GM12878 (cell line): ENCODE measurements at regions not wholly inside any gene's neighbourhood (a gene's known extent, or its start where the extent isn't known, plus 50 kb on each side); places are given as distances from the start of the nearest gene placed in this dataset.
"Not testable (repeated sequence)": the region's sequence is repeated elsewhere in the genome, so short reads cannot be mapped to it uniquely, and the experiment has no call there.

Experiments used
- ATAC-seq: fragments of 200-7000 bp; cut with Tn5 transposase; 3 replicates; pipeline ENCODE4 v1.9.1; 2020; ENCODE audit warnings: mild to moderate bottlenecking, moderate library complexity
- BruUV-seq: library from RNA; stranded (reverse); fragments of 400-500 nt; replicated peaks from 2 replicates; lab custom pipeline; 2021; lab: Mats Ljungman, UMichigan
- CTCF ChIA-PET: fragments of 300-600 bp; sonication (Branson Sonifier 250); formaldehyde crosslinking; extraction: SDS; loops from one replicate; lab custom pipeline; 2021; ENCODE audit warnings: inconsistent platforms; lab: Yijun Ruan, JAX
- POLR2A ChIA-PET: fragments of 350-600 bp; formaldehyde crosslinking; extraction: SDS; loops from one replicate; lab custom pipeline; 2021; ENCODE audit warnings: inconsistent platforms; lab: Charles Lee
- RAD21 ChIA-PET: fragments of 300-600 bp; sonication (Branson Sonifier 250); formaldehyde crosslinking; loops from one replicate; lab custom pipeline; 2023; ENCODE audit warnings: antibody characterized with exemption; ENCODE audit not compliant: unreplicated experiment; lab: Charles Lee
- SMC1A ChIA-PET: fragments of 300-600 bp; sonication (Branson Sonifier 250); formaldehyde crosslinking; loops from one replicate; lab custom pipeline; 2023; ENCODE audit not compliant: unreplicated experiment, uncharacterized antibody; lab: Charles Lee
- DNase-seq: peaks from one replicate; pipeline ENCODE4 v3.0.0-alpha.2; 2011; ENCODE audit warnings: low read depth, low spot score
- FAIRE-seq: peaks from 3 replicates; lab custom pipeline; 2011; peaks lifted over from hg19 to GRCh38; lab: Jason Lieb, UNC
- H2AFZ ChIP-seq: 2 replicates; pipeline ENCODE4 v1.6.0; 2011; ENCODE audit warnings: low read depth, low read length, control low read depth; ENCODE audit not compliant: control insufficient read depth
- H3K27ac ChIP-seq: 2 replicates; pipeline ENCODE4 v1.5.1; 2011; ENCODE audit warnings: control low read depth; ENCODE audit not compliant: control insufficient read depth, insufficient read depth
- H3K27me3 ChIP-seq, 2 experiments: replicated peaks in 1 of 2; 2 replicates each; pipeline versions ENCODE4 v1.6.0 to v1.6.1; 2011; ENCODE audit warnings: low read length in 1 of 2; ENCODE audit not compliant: control insufficient read depth in 2 of 2, insufficient read depth in 2 of 2
- H3K36me3 ChIP-seq, 2 experiments: 2 replicates each; pipeline ENCODE4 v1.5.1; 2011; ENCODE audit warnings: low read length in 1 of 2; ENCODE audit not compliant: control insufficient read depth in 2 of 2, insufficient read depth in 2 of 2
- H3K4me1 ChIP-seq: 2 replicates; pipeline ENCODE4 v1.6.1; 2011; ENCODE audit warnings: mild to moderate bottlenecking, low read length, moderate library complexity, mixed read lengths; ENCODE audit not compliant: control insufficient read depth, insufficient read depth
- H3K4me2 ChIP-seq: 2 replicates; pipeline ENCODE4 v1.6.0; 2011; ENCODE audit warnings: control low read depth; ENCODE audit not compliant: control insufficient read depth, insufficient read depth
- H3K4me3 ChIP-seq: fragments of 200-600 bp; sonication (generic); 2 replicates; pipeline ENCODE4 v1.5.1; 2016
- H3K79me2 ChIP-seq: 2 replicates; pipeline ENCODE4 v1.6.0; 2011; ENCODE audit warnings: low read length; ENCODE audit not compliant: control insufficient read depth, insufficient read depth
- H3K9ac ChIP-seq: 2 replicates; pipeline ENCODE4 v1.8.0; 2011; ENCODE audit warnings: low read length, control low read depth, mixed read lengths; ENCODE audit not compliant: control insufficient read depth, insufficient read depth
- H3K9me3 ChIP-seq: replicated peaks from 3 replicates; pipeline ENCODE4 v1.5.1; 2011; ENCODE audit warnings: mild to moderate bottlenecking, low read length; ENCODE audit not compliant: control insufficient read depth, insufficient read depth
- H4K20me1 ChIP-seq: 2 replicates; pipeline ENCODE4 v1.6.0; 2011; ENCODE audit not compliant: control insufficient read depth, insufficient read depth
- CBX5 ChIP-seq: sonication (generic); IDR thresholded peaks from 2 replicates; pipeline ENCODE4 v1.6.1; 2016; ENCODE audit warnings: low read depth, moderate library complexity, mild to moderate bottlenecking, inconsistent platforms
- WGBS: methylation state at CpG from one replicate; pipeline ENCODE4 v1.1.6; 2016; ENCODE audit warnings: low lambda C conversion rate; ENCODE audit not compliant: insufficient replicate concordance, insufficient coverage; ENCODE audit errors: missing lambda C conversion rate; 5-methylcytosine and 5-hydroxymethylcytosine counted together
- in situ Hi-C: fragments of 300-500 bp; cut with MboI; formaldehyde crosslinking; loops from 9 replicates; pipeline ENCODE4 v1.14.3; 2018; ENCODE audit warnings: mixed read lengths
- intact Hi-C: fragments of 100-400 bp; cut with micrococcal nuclease; formaldehyde crosslinking; loops from one replicate; pipeline ENCODE4 v1.14.2; 2022; ENCODE audit not compliant: unreplicated experiment

DNA sequence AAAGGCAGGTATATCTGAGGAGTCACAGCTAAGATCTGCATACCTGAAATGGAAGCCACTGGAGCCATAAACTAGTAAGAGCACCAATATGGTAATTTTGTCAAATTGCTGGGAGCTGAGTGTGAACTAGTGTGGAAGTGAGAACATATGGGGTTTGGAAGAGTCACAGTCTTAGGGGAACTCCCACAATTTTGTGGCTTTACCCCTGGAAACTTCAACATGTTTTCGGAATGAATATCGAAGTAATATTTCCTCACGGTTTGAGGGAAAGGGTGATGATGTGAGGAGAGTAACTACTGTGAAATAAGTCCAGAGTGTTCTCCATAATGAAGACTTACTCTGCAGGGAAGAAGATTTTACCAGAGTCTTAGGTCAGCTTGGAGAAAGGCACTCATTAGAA is 565.9 kb downstream of the RIT2 start:
- RAD21 ChIA-PET = interaction anchor here (1.1 to 2.1 kb wide), 2 partner anchors 25 to 436 kb away, joined by 4 to 6 read pairs; no protein-coding TSS in a partner anchor
- ATAC-seq (no peak), FAIRE-seq (no peak), DNase-seq (no peak)
- Histone ChIP-seq H3K9me3 (no peaks in the 10 kb centered on the region), H3K4me2 (no peak overlapping the region), H3K27me3 (no peaks in the 10 kb centered on the region), H3K27ac (no peak overlapping the region), H3K9ac (no peak overlapping the region), H2AFZ (no peak overlapping the region), H4K20me1 (no peaks in the 10 kb centered on the region), H3K79me2 (no peaks in the 10 kb centered on the region), H3K4me1 (no peaks in the 10 kb centered on the region), H3K36me3 (no peaks in the 10 kb centered on the region), H3K4me3 (no peak overlapping the region)
- no peak for TF ChIP-seq CBX5
- in situ Hi-C loops (no loop called here), intact Hi-C loops (no loop called here)
- SMC1A ChIA-PET = interaction anchor here (0.8 to 1.5 kb wide), 5 partner anchors 10 to 57 kb away, joined by 3 read pairs; no protein-coding TSS in a partner anchor
- 17% methylated on average over 3 of the region's 3 CpGs for WGBS
- POLR2A ChIA-PET = no interaction called here
- no TSS peak for BruUV-seq
- CTCF ChIA-PET = interaction anchor here (0.6 kb wide), 1 partner anchor 39 kb away, joined by 4 read pairs; no protein-coding TSS in a partner anchor

DNA sequence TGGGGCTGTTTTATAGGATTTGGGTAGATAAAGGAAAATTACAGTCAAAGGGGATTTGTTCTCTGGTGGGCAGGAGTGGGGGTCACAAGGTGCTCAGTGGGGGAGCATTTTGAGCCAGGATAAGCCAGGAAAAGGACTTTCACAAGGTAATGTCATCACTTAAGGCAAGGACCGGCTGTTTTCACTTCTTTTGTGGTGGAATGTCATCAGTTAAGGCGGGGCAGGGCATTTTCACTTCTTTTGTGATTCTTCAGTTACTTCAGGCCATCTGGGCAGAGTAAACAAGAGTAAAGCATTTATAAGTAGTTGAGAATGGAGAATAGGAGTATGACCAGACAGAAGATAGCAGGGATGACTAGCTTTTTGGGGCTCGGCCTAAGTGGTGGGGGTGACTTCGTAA is 562.9 kb downstream of the RIT2 start:
- BruUV-seq, H2AFZ ChIP-seq, intact Hi-C loops, H3K27me3 ChIP-seq, ATAC-seq, DNase-seq, RAD21 ChIA-PET, H3K27ac ChIP-seq, in situ Hi-C loops, H3K4me3 ChIP-seq, H3K36me3 ChIP-seq, H3K9ac ChIP-seq, H4K20me1 ChIP-seq, FAIRE-seq, H3K79me2 ChIP-seq, POLR2A ChIA-PET, H3K9me3 ChIP-seq, CTCF ChIA-PET, H3K4me2 ChIP-seq, H3K4me1 ChIP-seq: not testable (repeated sequence)
- SMC1A ChIA-PET = interaction anchor here (1.2 kb wide), 1 partner anchor 23 kb away, joined by 3 read pairs; no protein-coding TSS in a partner anchor
- WGBS = 14% methylated on average over 4 of the region's 4 CpGs
